ENCODE measurements at regions not wholly inside any gene's neighbourhood (a gene's known extent, or its start where the extent isn't known, plus 50 kb on each side); places are given as distances from the start of the nearest gene placed in this dataset.
"Not testable (repeated sequence)": the region's sequence is repeated elsewhere in the genome, so short reads cannot be mapped to it uniquely, and the experiment has no call there.

DNA sequence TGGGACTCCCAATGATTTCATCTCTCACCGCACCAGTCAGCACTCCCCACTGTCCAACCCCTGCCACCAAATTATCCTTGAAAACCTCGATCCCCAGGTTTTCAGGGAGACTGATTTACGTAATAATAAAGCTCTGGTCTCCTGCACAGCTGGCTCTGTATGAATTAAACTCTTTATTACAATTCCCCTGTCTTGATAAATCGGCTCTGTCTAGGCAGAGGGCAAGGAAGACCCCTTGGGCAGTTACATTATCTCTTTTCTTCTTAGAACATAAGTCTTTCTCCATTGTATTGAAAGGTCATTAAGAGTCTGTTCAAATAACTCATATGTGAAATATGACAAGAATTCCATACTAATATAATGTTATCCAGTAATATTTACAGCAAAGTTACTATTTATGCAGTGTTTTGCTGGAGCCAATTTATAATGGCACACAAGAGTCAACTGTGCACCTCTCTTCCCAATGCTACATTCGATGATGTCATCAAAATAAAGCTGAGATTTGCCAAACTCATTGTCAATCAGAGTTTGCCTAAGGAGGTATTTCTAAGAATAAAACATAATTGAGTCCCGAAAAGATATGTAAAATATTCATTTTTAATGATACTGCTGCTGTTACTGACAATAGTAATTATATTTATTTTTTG, 1297.2 kb upstream of the LRRTM3 start:
- DNase-seq (ENCODE audit: low spot score), result no peak

DNA sequence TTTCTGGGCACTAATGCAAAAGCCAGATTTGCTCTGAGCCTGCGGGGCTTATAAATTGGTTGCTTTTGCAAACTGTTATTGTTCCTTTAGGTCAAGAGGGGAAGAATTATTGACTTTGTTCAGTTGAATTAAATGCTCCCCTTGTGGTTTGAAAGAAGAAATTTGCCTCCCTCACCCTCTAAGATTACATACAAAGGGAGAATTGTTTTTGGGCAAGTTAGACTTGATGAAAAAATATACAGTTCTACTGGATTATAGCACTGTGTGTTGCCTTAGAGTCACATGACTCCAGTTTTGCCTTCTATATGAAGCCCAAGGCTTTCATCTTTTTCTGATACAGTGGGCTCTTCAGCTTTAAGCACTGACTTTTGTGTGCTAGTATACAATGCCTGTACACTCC, 1265.8 kb upstream of the LRRTM3 start:
- no peak for DNase-seq (ENCODE audit: low spot score)

GRCh38 chr10:65670087-65670486, 1255.7 kb upstream of the LRRTM3 start:
- DNase-seq (ENCODE audit: low spot score), result no peak

DNA sequence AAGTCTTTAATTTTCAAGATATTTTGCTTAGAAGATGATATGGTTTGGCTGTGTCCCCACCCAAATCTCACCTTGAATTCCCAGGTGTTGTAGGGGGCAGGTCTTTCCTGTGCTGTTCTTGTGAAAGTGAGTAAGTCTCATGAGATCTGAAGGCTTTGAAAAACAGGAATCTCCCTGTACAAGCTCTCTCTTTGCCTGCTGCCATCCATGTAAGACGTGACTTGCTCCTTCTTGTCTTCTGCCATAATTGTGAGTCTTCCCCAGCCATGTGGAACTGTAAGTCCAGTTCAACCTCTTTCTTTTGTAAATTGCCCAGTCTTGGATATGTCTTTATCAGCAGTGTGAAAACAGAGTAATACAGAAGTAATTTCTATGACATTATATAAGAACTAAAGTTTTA, 1255.2 kb upstream of the LRRTM3 start:
- not testable (repeated sequence) for DNase-seq (ENCODE audit: low spot score)

GRCh38 chr10:65675236-65675635, 1250.6 kb upstream of the LRRTM3 start:
- no peak for DNase-seq (ENCODE audit: low spot score)

GRCh38 chr10:65684896-65685295, 1240.9 kb upstream of the LRRTM3 start:
- no peak for DNase-seq (ENCODE audit: low spot score)

GRCh38 chr10:65701168-65701776, 1224.6 kb upstream of the LRRTM3 start:
- DNase-seq (ENCODE audit: low spot score), result no peak

DNA sequence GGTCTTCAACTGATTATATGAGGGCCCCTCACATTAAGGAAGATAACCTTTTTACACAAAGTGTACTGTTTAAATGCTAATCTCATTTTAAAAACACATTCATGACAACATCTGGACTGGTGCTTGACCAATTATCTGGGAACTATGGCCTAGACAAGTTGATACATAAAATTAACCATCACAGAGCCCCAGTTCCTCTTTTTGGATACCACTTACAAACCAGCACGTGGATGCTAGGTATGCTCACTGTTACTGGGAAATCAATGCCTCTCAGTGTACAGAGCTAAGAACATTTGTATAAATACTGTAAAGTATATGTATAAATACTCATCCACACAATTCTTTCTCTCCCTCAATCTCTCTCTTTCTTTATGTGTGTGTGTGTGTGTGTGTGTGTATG, 1217.8 kb upstream of the LRRTM3 start:
- no peak for DNase-seq (ENCODE audit: low spot score)

- DNase-seq (ENCODE audit: low spot score), result no peak
Observed at GRCh38 chr10:65710306-65710705, 1215.5 kb upstream of the LRRTM3 start.

GRCh38 chr10:65719790-65720189, 1206.0 kb upstream of the LRRTM3 start:
- no peak for DNase-seq (ENCODE audit: low spot score)

- no peak for DNase-seq (ENCODE audit: low spot score)
Observed at GRCh38 chr10:65720901-65721300, 1204.9 kb upstream of the LRRTM3 start.

- DNase-seq (ENCODE audit: low spot score), result no peak
Observed at GRCh38 chr10:65723525-65723924, 1202.3 kb upstream of the LRRTM3 start.

DNA sequence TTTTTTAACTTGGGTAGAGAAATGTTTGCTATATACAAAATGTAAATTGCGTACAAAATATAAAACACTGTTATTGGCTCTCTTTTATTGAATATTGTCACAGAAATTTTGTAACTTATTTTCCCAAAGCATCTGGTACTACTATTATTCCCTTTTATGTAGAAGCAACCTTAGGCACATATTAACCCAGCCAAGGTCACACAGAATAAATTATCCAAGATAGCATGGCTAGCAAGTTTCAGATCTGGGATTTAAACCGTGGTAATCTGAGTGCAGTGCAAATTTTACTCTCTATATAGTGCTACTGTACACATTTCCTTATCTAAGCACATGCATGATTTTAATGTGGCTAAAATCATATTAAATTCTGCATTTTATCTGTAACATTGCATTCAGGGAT, 1190.5 kb upstream of the LRRTM3 start:
- no peak for DNase-seq (ENCODE audit: low spot score)

GRCh38 chr10:65742906-65743305, 1182.9 kb upstream of the LRRTM3 start:
- DNase-seq (ENCODE audit: low spot score), result no peak

DNA sequence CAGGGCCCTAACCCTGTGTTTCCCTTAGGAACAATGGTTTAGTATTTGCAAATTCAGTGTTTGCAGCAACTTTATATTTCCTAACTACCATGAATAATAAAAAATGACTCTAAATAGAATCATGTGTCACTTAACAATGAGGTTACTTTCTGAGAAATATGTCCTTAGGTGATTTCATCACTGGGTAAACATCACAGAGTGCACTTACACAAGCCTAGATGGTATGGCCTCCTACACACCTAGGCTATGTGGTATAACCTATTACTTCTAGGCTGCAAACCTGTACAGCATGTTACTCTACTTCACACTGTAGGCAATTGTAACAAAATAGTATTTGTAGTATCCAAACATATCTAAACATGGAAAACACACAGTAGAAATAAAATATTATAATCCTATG, 1174.6 kb upstream of the LRRTM3 start:
- no peak for DNase-seq (ENCODE audit: low spot score)

DNA sequence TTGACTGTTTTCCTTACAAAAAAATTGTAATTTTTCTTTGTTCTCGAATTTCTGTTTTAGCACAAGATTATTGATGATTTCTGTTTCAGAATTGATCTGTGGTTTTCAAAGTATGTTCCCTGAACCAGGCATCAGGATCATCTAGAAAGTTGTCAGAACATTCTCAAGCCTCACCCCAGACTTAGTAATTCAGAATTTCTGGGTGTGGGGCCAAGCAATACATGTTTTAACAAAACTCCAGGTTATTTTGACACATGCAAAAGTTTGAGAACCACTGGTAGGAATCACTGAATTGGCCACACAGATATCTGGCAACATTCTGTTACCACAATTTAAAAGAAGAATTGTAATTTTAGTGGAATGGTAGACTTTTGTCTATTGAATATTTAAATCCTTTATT, 1173.9 kb upstream of the LRRTM3 start:
- DNase-seq (ENCODE audit: low spot score), result no peak

GRCh38 chr10:65753532-65753931, 1172.3 kb upstream of the LRRTM3 start:
- no peak for DNase-seq (ENCODE audit: low spot score)

- DNase-seq (ENCODE audit: low spot score), result no peak
Observed at GRCh38 chr10:65754112-65754511, 1171.7 kb upstream of the LRRTM3 start.

- DNase-seq (ENCODE audit: low spot score), result no peak
Observed at GRCh38 chr10:65762311-65762710, 1163.5 kb upstream of the LRRTM3 start.

DNA sequence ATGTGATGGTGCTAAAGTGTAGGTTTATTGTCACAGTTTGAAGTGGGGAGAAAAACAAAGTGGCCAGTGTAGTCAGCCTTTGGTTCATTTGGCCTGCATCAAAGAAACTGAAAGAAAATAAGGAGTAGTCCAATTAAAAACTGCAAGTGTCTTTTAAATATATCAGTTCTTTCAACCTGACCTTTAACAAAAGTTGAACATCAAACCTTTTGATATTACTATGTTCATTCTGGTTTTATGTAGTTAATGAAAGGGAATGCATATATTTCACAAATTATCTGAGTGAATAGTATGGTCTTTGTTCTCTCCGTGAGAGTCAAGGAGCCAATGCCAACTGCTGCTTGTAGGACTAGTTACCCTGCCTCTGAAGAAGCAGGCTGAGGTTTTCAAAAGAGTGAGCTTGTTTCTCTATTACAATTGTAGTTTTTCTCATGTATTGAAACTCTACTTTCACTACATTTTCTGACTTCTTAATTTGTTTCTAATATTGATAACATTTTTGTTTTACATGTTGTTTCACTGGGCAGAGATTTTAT, 1160.8 kb upstream of the LRRTM3 start:
- no peak for DNase-seq (ENCODE audit: low spot score)

DNA sequence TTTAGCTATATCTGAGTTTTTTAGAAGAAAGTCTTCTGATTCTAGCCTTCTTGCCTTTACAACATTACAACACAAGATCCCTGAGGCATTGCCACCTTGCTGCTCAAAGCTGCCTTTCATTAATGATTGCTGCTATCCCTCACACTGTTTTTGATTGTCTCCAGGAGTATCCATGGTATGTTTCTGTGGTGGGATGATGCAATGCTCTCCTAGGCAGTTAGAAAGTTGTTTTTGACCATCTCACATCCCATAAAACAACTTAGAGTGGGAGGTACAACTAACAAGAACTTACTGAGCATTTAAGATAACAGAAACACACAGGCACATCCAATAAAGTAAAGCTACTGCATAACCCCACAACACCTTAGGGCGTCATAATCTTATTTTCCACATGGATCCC, 1156.0 kb upstream of the LRRTM3 start:
- no peak for DNase-seq (ENCODE audit: low spot score)

- no peak for DNase-seq (ENCODE audit: low spot score)
Observed at GRCh38 chr10:65778753-65779152, 1147.1 kb upstream of the LRRTM3 start.

- DNase-seq (ENCODE audit: low spot score), result no peak
Observed at GRCh38 chr10:65779985-65780384, 1145.9 kb upstream of the LRRTM3 start.

DNA sequence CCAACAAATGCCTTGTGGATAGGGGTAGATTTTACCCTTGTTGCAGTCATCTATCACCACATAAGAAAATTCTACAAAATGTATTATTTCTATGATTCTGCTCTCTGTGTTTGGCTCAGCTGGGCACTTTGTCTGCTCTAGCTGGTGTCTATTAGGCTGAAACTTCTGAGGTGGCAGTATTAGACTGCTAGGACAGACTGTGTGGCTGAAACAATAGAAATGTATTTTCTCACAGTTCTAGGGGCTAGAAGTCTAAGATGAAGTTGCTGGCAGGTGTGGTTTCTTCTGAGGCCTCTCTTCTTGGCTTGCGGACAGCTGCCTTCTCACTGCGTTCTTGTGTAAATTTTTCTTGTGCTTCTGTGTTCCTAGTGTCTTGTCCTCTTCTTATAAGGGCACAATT, 1139.6 kb upstream of the LRRTM3 start:
- no peak for DNase-seq (ENCODE audit: low spot score)
